HEK293T (cell line): ENCODE measurements at regions not wholly inside any gene's neighbourhood (a gene's known extent, or its start where the extent isn't known, plus 50 kb on each side); places are given as distances from the start of the nearest gene placed in this dataset.

Experiments used
- CTCF ChIA-PET: fragments of 350-600 bp; formaldehyde crosslinking; extraction: SDS; loops from one replicate; lab custom pipeline; 2021; ENCODE audit warnings: antibody characterized with exemption, inconsistent platforms; lab: Yijun Ruan, JAX
- POLR2A ChIA-PET: fragments of 350-600 bp; formaldehyde crosslinking; extraction: SDS; loops from one replicate; lab custom pipeline; 2020; ENCODE audit warnings: antibody characterized with exemption, inconsistent platforms; lab: Yijun Ruan, JAX
- DNase-seq: peaks from one replicate; pipeline ENCODE4 v3.0.0; 2012; ENCODE audit warnings: mixed read lengths; ENCODE audit errors: extremely low spot score
- ARNT ChIP-seq: fragments of 450-650 bp; IDR thresholded peaks from 2 replicates; pipeline ENCODE4 v1.6.1; 2017; ENCODE audit warnings: mild to moderate bottlenecking
- BHLHE40 ChIP-seq: fragments of 450-650 bp; IDR thresholded peaks from 2 replicates; pipeline ENCODE4 v1.6.1; 2016; ENCODE audit warnings: mild to moderate bottlenecking, moderate library complexity, borderline replicate concordance
- CTBP1 ChIP-seq: fragments of 450-650 bp; IDR thresholded peaks from 2 replicates; pipeline ENCODE4 v1.6.1; 2016; ENCODE audit warnings: borderline replicate concordance
- ELF4 ChIP-seq: fragments of 450-650 bp; IDR thresholded peaks from 2 replicates; pipeline ENCODE4 v1.6.1; 2017; ENCODE audit warnings: antibody characterized with exemption
- FOXA1 ChIP-seq: fragments of 450-650 bp; IDR thresholded peaks from 2 replicates; pipeline ENCODE4 v1.6.1; 2016; ENCODE audit warnings: mild to moderate bottlenecking
- FOXK2 ChIP-seq: fragments of 450-650 bp; IDR thresholded peaks from 2 replicates; pipeline ENCODE4 v1.6.1; 2016; ENCODE audit warnings: mild to moderate bottlenecking
- FOXM1 ChIP-seq: fragments of 450-650 bp; IDR thresholded peaks from 2 replicates; pipeline ENCODE4 v1.6.1; 2017; ENCODE audit warnings: mild to moderate bottlenecking, borderline replicate concordance
- HDGF ChIP-seq: fragments of 450-650 bp; IDR thresholded peaks from 2 replicates; pipeline ENCODE4 v1.6.1; 2017; ENCODE audit warnings: antibody characterized with exemption, borderline replicate concordance
- L3MBTL2 ChIP-seq: fragments of 450-650 bp; conservative IDR thresholded peaks from 2 replicates; pipeline ENCODE4 v1.6.1; 2016; ENCODE audit warnings: mild to moderate bottlenecking
- LEF1 ChIP-seq: fragments of 450-650 bp; IDR thresholded peaks from 2 replicates; pipeline ENCODE4 v1.6.1; 2017; ENCODE audit warnings: mild to moderate bottlenecking, borderline replicate concordance
- NFRKB ChIP-seq: fragments of 450-650 bp; IDR thresholded peaks from 2 replicates; pipeline ENCODE4 v1.6.1; 2016; ENCODE audit warnings: mild to moderate bottlenecking, moderate library complexity
- SP1 ChIP-seq: fragments of 450-650 bp; IDR thresholded peaks from 2 replicates; pipeline ENCODE4 v1.6.1; 2017
- SUZ12 ChIP-seq: fragments of 450-650 bp; IDR thresholded peaks from 2 replicates; pipeline ENCODE4 v1.6.1; 2016; ENCODE audit warnings: mild to moderate bottlenecking
- TARDBP ChIP-seq: fragments of 450-650 bp; IDR thresholded peaks from 2 replicates; pipeline ENCODE4 v1.6.1; 2016
- ZNF384 ChIP-seq: fragments of 450-650 bp; IDR thresholded peaks from 2 replicates; pipeline ENCODE4 v1.6.1; 2016
- TF ChIP-seq, protein P1 (sequence below): fragments of 450-650 bp; IDR thresholded peaks from 2 replicates; pipeline ENCODE4 v1.6.1; 2016

DNA sequence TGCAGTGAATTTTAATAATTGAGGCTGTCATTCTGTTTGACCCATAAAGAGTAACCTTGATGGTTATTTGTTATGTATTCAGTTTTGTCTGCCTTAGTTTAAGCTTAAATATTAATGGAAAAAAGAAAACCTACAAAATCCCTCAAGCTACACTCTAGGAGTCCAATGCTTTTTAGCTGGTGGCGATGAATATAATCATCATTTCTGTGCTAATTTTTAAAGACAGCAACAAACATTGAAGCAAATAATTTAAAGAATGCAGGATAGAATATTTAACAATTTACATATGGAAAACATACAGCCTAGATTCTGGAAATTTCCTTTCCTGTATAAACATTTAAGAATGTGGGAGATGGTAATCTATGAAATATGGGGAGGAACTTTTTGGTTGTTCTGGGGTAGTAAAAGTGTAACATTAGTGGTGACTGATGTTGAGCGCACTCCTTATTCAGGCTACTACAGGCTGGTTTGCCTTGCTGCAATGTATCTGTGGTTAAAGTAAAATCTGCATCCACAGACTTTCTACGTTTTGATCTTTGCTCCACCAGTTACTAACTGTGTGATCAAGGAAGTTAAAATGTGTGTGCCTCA lies 287.9 kb upstream of the DEFB112 start:
- ChIA-PET CTCF (interaction anchor here (0.6 kb wide), 1 partner anchor 1748 kb away, joined by 4 read pairs; no protein-coding TSS in a partner anchor), POLR2A (no interaction called here)
- DNase-seq: no peak
- TF ChIP-seq NFRKB (no peak), HDGF (no peak), FOXA1 (no peak), TARDBP (no peak), CTBP1 (no peak), L3MBTL2 (no peak), SUZ12 (no peak), ELF4 (no peak), SP1 (no peak)
- TF ChIP-seq, protein P1, sequence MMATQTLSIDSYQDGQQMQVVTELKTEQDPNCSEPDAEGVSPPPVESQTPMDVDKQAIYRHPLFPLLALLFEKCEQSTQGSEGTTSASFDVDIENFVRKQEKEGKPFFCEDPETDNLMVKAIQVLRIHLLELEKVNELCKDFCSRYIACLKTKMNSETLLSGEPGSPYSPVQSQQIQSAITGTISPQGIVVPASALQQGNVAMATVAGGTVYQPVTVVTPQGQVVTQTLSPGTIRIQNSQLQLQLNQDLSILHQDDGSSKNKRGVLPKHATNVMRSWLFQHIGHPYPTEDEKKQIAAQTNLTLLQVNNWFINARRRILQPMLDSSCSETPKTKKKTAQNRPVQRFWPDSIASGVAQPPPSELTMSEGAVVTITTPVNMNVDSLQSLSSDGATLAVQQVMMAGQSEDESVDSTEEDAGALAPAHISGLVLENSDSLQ: no peak

DNA sequence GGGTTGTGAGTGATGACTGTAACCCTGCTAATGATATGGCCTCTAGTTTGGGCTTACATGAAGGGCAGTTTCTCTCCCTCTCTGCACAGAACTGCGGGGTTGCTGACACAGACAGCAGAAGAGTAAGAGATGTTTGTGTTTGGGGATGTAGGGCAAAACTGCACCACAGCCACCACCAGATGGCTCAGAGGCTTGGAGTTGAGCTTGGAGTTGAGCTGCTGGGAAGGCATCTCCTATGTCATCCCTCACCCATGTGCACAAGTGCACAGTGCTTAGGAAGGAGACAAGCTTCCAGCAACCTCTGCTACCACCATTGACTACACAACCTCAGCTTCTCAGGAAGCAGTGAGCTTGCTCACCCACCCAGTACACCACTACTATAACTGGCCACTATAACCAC lies 303.9 kb upstream of the DEFB112 start:
- ChIA-PET CTCF (no interaction called here), POLR2A (no interaction called here)
- no peak for TF ChIP-seq FOXA1
- no peak for TF ChIP-seq ARNT
- TF ChIP-seq FOXK2: no peak
- TF ChIP-seq LEF1: no peak
- TF ChIP-seq BHLHE40: no peak
- no peak for DNase-seq

DNA sequence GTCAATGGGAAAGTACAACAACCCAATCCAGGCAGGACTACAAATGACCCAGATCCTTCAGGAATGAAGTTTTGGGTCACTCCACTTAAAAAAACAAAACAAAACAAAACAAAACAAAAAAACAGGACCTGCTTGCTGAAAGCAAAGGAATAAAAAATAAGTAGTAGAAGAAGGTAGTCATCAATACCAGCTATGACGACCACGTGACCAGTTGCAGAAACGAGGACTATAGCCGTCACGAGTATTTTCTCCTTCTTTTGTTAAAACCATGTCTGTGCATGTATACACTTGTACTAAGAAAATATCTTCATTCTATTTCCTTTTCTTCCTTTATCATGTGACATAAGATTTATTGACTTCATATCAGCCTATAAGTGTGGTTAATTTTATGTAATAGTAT lies 308.4 kb upstream of the DEFB112 start:
- TF ChIP-seq NFRKB: no peak
- TF ChIP-seq HDGF: no peak
- TF ChIP-seq, protein P1: no peak
- no peak for TF ChIP-seq TARDBP
- no peak for TF ChIP-seq SUZ12
- no peak for TF ChIP-seq ELF4
- TF ChIP-seq SP1: no peak
- TF ChIP-seq FOXA1: no peak
- TF ChIP-seq ARNT: no peak
- no peak for TF ChIP-seq L3MBTL2
- no peak for TF ChIP-seq BHLHE40
- no peak for TF ChIP-seq CTBP1
- no peak for TF ChIP-seq ZNF384
- no peak for TF ChIP-seq FOXK2
- TF ChIP-seq FOXM1: no peak
- no peak for TF ChIP-seq LEF1
- POLR2A ChIA-PET: no interaction called here
- CTCF ChIA-PET: no interaction called here
- no peak for DNase-seq

DNA sequence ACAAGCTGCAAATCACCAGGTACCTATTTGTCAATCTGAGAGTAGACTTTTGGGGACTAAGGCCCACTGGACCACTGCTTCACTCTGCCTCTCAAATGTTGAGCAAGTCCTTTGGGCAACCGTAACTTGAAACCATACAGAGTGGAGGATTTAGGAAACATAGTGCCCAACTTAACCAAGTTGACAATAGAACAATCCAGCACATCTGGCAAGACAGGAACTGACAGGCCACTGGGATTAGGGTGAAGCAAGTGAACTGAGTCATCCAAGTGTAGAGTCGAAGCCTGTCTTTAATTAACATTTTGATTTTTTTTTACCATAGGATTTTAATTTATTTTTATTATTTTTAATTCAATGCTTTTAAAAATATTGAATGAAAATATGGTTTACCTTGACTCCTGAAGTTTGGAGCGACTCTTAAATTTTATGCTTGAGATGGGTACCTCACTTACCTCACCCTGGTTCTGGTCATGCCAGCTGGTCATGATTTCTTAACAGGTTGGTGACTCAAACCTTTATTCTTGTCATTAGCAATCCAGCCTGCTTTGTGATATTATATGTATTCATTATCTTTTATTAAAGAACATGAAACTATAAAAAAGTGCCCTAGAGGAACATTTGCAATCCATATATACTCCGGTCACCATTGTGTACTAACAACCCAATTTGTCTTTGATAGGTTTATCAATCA lies 312.1 kb upstream of the DEFB112 start:
- TF ChIP-seq ZNF384 (no peak), SP1 (no peak), CTBP1 (no peak), SUZ12 (no peak), HDGF (no peak), FOXK2 (no peak), ARNT (no peak), FOXA1 (no peak), L3MBTL2 (no peak), TARDBP (no peak), LEF1 (no peak), ELF4 (no peak), FOXM1 (no peak), BHLHE40 (no peak), NFRKB (no peak)
- TF ChIP-seq, protein P1: no peak
- POLR2A ChIA-PET: no interaction called here
- DNase-seq: no peak

DNA sequence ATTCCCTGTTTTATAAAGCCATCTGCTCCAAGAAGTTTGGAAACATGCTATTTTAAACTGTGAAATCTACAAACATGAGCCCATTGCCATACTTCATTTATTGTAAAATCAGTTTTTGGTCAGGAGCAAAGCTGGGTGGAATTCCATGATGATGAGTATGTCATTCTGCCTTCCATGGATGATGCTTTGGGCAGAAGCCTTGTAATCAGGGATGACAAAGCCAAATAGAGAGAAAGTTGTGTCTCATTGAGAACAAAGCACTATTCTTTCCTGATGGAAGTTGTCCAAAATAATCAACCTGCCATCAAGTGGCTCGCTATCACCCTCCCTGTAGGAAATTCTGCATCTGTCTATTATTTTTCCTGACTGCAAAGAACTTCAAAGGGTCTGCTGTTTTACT lies 313.0 kb upstream of the DEFB112 start:
- DNase-seq: no peak
- TF ChIP-seq LEF1 (no peak), ELF4 (no peak), FOXK2 (no peak), FOXM1 (no peak), BHLHE40 (no peak), HDGF (no peak), NFRKB (no peak), CTBP1 (no peak), TARDBP (no peak), L3MBTL2 (no peak), ARNT (no peak), ZNF384 (no peak), SUZ12 (no peak), FOXA1 (no peak), SP1 (no peak)
- TF ChIP-seq, protein P1: no peak
- POLR2A ChIA-PET: no interaction called here
- CTCF ChIA-PET: no interaction called here

More for the DNA sequence above, 312.1 kb upstream of the DEFB112 start:
- CTCF ChIA-PET: no interaction called here
